ENCODE measurements at regions not wholly inside any gene's neighbourhood (a gene's known extent, or its start where the extent isn't known, plus 50 kb on each side); places are given as distances from the start of the nearest gene placed in this dataset.

DNA sequence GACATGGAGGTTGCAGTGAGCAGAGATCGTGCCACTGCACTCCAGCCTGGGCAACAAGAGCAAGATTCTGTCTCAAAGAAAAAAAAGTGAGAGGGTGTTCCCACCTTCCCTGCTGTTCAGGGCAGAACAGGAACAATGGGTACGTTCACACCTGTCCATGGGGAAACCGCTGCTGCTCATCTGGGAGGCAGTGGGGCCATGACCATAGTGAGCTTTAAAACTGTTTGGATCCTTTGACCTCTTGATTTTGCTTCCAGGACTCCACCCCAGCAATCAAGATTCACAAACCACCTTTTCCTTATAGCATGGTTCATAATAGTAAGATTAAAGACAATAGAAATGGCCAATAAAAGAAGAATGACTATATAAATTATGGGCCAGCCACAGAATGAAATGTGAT lies 209.2 kb downstream of the ARL4C start:
- no peaks in the 10 kb centered on the region for H3F3A ChIP-seq (ENCODE audit: insufficient read depth, low read length, poor library complexity, severe bottlenecking)
- no peaks in the 10 kb centered on the region for H3K9me2 ChIP-seq (ENCODE audit: insufficient read depth, low read length)
- H3K4me2 ChIP-seq (ENCODE audit: low read length), result no peak overlapping the region
- no peaks in the 10 kb centered on the region for H3K27me3 ChIP-seq (ENCODE audit: insufficient read depth, low read depth, low read length)
- no peaks in the 10 kb centered on the region for H3K36me3 ChIP-seq (ENCODE audit: insufficient read depth, low read length)
- H3K27ac ChIP-seq (ENCODE audit: low read length), result no peak overlapping the region
- no peak overlapping the region for H3K4me3 ChIP-seq (ENCODE audit: low read length)
- no peak overlapping the region for H3K9ac ChIP-seq (ENCODE audit: low read length)
- no peak overlapping the region for H2AFZ ChIP-seq (ENCODE audit: low read depth, low read length)
- H3K79me2 ChIP-seq (replicated peaks; ENCODE audit: insufficient read depth, low read length), result no peaks in the 10 kb centered on the region
- TF ChIP-seq TAF1 (IDR thresholded peaks at IDR 0.05; ENCODE audit: low read depth) (no peak), EP300 (conservative IDR thresholded peaks at IDR 0.05; ENCODE audit: poor library complexity, severe bottlenecking) (no peak), POLR2AphosphoS5 (IDR thresholded peaks at IDR 0.05) (no peak), EZH2 (IDR thresholded peaks at IDR 0.05; ENCODE audit: borderline replicate concordance, insufficient read depth, low read length, poor library complexity, severe bottlenecking) (no peak), MXI1 (conservative IDR thresholded peaks at IDR 0.05; ENCODE audit: poor library complexity, severe bottlenecking) (no peak), RAD21 (conservative IDR thresholded peaks at IDR 0.05) (no peak), SMC3 (conservative IDR thresholded peaks at IDR 0.05; ENCODE audit: poor library complexity) (no peak)
- TF ChIP-seq, protein P1, sequence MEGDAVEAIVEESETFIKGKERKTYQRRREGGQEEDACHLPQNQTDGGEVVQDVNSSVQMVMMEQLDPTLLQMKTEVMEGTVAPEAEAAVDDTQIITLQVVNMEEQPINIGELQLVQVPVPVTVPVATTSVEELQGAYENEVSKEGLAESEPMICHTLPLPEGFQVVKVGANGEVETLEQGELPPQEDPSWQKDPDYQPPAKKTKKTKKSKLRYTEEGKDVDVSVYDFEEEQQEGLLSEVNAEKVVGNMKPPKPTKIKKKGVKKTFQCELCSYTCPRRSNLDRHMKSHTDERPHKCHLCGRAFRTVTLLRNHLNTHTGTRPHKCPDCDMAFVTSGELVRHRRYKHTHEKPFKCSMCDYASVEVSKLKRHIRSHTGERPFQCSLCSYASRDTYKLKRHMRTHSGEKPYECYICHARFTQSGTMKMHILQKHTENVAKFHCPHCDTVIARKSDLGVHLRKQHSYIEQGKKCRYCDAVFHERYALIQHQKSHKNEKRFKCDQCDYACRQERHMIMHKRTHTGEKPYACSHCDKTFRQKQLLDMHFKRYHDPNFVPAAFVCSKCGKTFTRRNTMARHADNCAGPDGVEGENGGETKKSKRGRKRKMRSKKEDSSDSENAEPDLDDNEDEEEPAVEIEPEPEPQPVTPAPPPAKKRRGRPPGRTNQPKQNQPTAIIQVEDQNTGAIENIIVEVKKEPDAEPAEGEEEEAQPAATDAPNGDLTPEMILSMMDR (IDR thresholded peaks at IDR 0.05; ENCODE audit: poor library complexity, severe bottlenecking), result no peak
- TF ChIP-seq, protein P2, sequence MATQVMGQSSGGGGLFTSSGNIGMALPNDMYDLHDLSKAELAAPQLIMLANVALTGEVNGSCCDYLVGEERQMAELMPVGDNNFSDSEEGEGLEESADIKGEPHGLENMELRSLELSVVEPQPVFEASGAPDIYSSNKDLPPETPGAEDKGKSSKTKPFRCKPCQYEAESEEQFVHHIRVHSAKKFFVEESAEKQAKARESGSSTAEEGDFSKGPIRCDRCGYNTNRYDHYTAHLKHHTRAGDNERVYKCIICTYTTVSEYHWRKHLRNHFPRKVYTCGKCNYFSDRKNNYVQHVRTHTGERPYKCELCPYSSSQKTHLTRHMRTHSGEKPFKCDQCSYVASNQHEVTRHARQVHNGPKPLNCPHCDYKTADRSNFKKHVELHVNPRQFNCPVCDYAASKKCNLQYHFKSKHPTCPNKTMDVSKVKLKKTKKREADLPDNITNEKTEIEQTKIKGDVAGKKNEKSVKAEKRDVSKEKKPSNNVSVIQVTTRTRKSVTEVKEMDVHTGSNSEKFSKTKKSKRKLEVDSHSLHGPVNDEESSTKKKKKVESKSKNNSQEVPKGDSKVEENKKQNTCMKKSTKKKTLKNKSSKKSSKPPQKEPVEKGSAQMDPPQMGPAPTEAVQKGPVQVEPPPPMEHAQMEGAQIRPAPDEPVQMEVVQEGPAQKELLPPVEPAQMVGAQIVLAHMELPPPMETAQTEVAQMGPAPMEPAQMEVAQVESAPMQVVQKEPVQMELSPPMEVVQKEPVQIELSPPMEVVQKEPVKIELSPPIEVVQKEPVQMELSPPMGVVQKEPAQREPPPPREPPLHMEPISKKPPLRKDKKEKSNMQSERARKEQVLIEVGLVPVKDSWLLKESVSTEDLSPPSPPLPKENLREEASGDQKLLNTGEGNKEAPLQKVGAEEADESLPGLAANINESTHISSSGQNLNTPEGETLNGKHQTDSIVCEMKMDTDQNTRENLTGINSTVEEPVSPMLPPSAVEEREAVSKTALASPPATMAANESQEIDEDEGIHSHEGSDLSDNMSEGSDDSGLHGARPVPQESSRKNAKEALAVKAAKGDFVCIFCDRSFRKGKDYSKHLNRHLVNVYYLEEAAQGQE (IDR thresholded peaks at IDR 0.05; ENCODE audit: borderline replicate concordance), result no peak
- H3K9me3 ChIP-seq (ENCODE audit: low read length), result no peaks in the 10 kb centered on the region
- no peaks in the 10 kb centered on the region for H4K20me1 ChIP-seq (ENCODE audit: insufficient read depth)

DNA sequence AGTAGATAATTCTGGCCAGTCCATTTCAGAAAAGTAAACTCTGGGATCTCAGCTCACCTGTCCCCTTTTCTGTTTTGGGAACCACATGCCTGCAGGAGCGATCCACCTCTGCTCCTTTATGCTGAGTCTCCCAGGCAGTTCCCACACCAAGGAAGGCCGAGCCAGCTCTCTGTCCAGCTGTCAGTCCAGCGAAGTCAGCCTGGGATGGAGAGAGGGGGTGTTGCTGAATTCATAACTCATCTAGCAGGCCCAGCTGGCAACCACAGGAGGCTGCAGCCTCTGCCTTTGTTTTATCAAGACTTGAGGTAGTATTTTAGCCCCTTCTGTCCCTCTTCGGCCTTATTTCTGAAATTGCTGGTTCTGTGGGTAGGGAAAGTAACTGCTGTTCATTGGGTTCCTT lies 209.9 kb downstream of the ARL4C start:
- H3K4me2 ChIP-seq (ENCODE audit: low read length), result no peak overlapping the region

More for the DNA sequence above, 209.9 kb downstream of the ARL4C start:
- Histone ChIP-seq H4K20me1 (ENCODE audit: insufficient read depth) (no peaks in the 10 kb centered on the region), H3K9me3 (ENCODE audit: low read length) (no peaks in the 10 kb centered on the region), H3F3A (ENCODE audit: insufficient read depth, low read length, poor library complexity, severe bottlenecking) (no peaks in the 10 kb centered on the region), H3K9ac (ENCODE audit: low read length) (no peak overlapping the region), H3K4me3 (ENCODE audit: low read length) (no peak overlapping the region), H3K27ac (ENCODE audit: low read length) (no peak overlapping the region), H3K9me2 (ENCODE audit: insufficient read depth, low read length) (no peaks in the 10 kb centered on the region), H3K36me3 (ENCODE audit: insufficient read depth, low read length) (no peaks in the 10 kb centered on the region), H3K79me2 (replicated peaks; ENCODE audit: insufficient read depth, low read length) (no peaks in the 10 kb centered on the region), H3K27me3 (ENCODE audit: insufficient read depth, low read depth, low read length) (no peaks in the 10 kb centered on the region), H2AFZ (ENCODE audit: low read depth, low read length) (no peak overlapping the region)
- no peak for TF ChIP-seq EP300 (conservative IDR thresholded peaks at IDR 0.05; ENCODE audit: poor library complexity, severe bottlenecking)
- TF ChIP-seq, protein P2 (IDR thresholded peaks at IDR 0.05; ENCODE audit: borderline replicate concordance), result no peak
